H9 (cell line): ENCODE measurements at regions not wholly inside any gene's neighbourhood (a gene's known extent, or its start where the extent isn't known, plus 50 kb on each side); places are given as distances from the start of the nearest gene placed in this dataset.

Experiments used
- DNase-seq: peaks from one replicate; pipeline ENCODE4 v3.0.0-alpha.2; 2017
- H2AFZ ChIP-seq: one replicate; pipeline ENCODE4 v1.6.1; 2013; ENCODE audit warnings: mild to moderate bottlenecking, low read length, control low read depth, moderate library complexity
- H2AK5ac ChIP-seq: 2 replicates; pipeline ENCODE4 v1.6.1; 2013; ENCODE audit warnings: low read length, control low read depth, mixed read lengths; ENCODE audit not compliant: insufficient read length
- H2BK120ac ChIP-seq: one replicate; pipeline ENCODE4 v1.6.1; 2013; ENCODE audit warnings: low read depth, mild to moderate bottlenecking, low read length, control low read depth, inconsistent platforms; ENCODE audit not compliant: poor library complexity, severe bottlenecking
- H2BK12ac ChIP-seq: 2 replicates; pipeline ENCODE4 v1.6.1; 2013; ENCODE audit warnings: low read length, control low read depth, mixed read lengths, low read depth; ENCODE audit not compliant: insufficient read length
- H2BK15ac ChIP-seq: 2 replicates; pipeline ENCODE4 v1.6.1; 2013; ENCODE audit warnings: low read depth, low read length, control low read depth
- H2BK20ac ChIP-seq: one replicate; pipeline ENCODE4 v1.6.1; 2013; ENCODE audit warnings: low read depth, mild to moderate bottlenecking, low read length, control low read depth, inconsistent platforms; ENCODE audit not compliant: poor library complexity, severe bottlenecking
- H2BK5ac ChIP-seq: 2 replicates; pipeline ENCODE4 v1.6.1; 2013; ENCODE audit warnings: low read length, control low read depth, mixed read lengths; ENCODE audit not compliant: insufficient read length
- H3K14ac ChIP-seq: 2 replicates; pipeline ENCODE4 v1.6.1; 2013; ENCODE audit warnings: low read length, control low read depth; ENCODE audit not compliant: insufficient read depth
- H3K18ac ChIP-seq: 2 replicates; pipeline ENCODE4 v1.6.1; 2013; ENCODE audit warnings: low read depth, mild to moderate bottlenecking, mixed read lengths, low read length, control low read depth; ENCODE audit not compliant: insufficient read length
- H3K23ac ChIP-seq: 2 replicates; pipeline ENCODE4 v1.6.1; 2013; ENCODE audit warnings: low read length, control low read depth, mixed read lengths, low read depth; ENCODE audit not compliant: insufficient read length
- H3K23me2 ChIP-seq: 2 replicates; pipeline ENCODE4 v1.6.1; 2013; ENCODE audit warnings: low read depth, mild to moderate bottlenecking, mixed read lengths, low read length, control low read depth; ENCODE audit not compliant: insufficient read length, poor library complexity, severe bottlenecking
- H3K27ac ChIP-seq: 2 replicates; pipeline ENCODE4 v1.5.1; 2013; ENCODE audit warnings: low read length, control low read depth, mixed read lengths, low read depth; ENCODE audit not compliant: insufficient read length
- H3K27me3 ChIP-seq: 2 replicates; pipeline ENCODE4 v1.6.1; 2013; ENCODE audit warnings: low read length, control low read depth, inconsistent platforms; ENCODE audit not compliant: insufficient read depth
- H3K4ac ChIP-seq: 2 replicates; pipeline ENCODE4 v1.6.1; 2013; ENCODE audit warnings: low read depth, mild to moderate bottlenecking, control low read depth, inconsistent platforms, low read length, moderate library complexity
- H3K4me1 ChIP-seq: 2 replicates; pipeline ENCODE4 v1.6.1; 2013; ENCODE audit warnings: low read length, control low read depth, inconsistent platforms; ENCODE audit not compliant: insufficient read depth
- H3K4me2 ChIP-seq: 2 replicates; pipeline ENCODE4 v1.6.1; 2013; ENCODE audit warnings: low read length, control low read depth, mixed read lengths; ENCODE audit not compliant: insufficient read length, insufficient read depth
- H3K56ac ChIP-seq: 2 replicates; pipeline ENCODE4 v1.6.1; 2013; ENCODE audit warnings: low read depth, mild to moderate bottlenecking, mixed read lengths, low read length, control low read depth; ENCODE audit not compliant: insufficient read length
- H3K79me1 ChIP-seq: 2 replicates; pipeline ENCODE4 v1.6.1; 2013; ENCODE audit warnings: low read depth, mild to moderate bottlenecking, moderate library complexity, low read length, control low read depth, inconsistent platforms; ENCODE audit not compliant: insufficient read depth, poor library complexity, severe bottlenecking
- H3K79me2 ChIP-seq: 2 replicates; pipeline ENCODE4 v1.6.1; 2013; ENCODE audit warnings: low read length, control low read depth, inconsistent platforms; ENCODE audit not compliant: insufficient read depth
- H3K9ac ChIP-seq: 2 replicates; pipeline ENCODE4 v1.6.1; 2013; ENCODE audit warnings: low read length, control low read depth, mixed read lengths; ENCODE audit not compliant: insufficient read length; ENCODE audit errors: extremely low read depth
- H3K9me3 ChIP-seq: one replicate; pipeline ENCODE4 v1.6.1; 2013; ENCODE audit warnings: low read depth, low read length, inconsistent platforms; ENCODE audit not compliant: control insufficient read depth
- H3T11ph ChIP-seq: one replicate; pipeline ENCODE4 v1.6.1; 2013; ENCODE audit warnings: mild to moderate bottlenecking, low read length, control low read depth, inconsistent platforms
- H4K20me1 ChIP-seq: one replicate; pipeline ENCODE4 v1.6.1; 2013; ENCODE audit not compliant: control insufficient read depth, insufficient read length, insufficient read depth
- H4K5ac ChIP-seq: 2 replicates; pipeline ENCODE4 v1.6.1; 2013; ENCODE audit warnings: low read depth, mild to moderate bottlenecking, mixed read lengths, low read length, control low read depth; ENCODE audit not compliant: insufficient read length
- H4K8ac ChIP-seq: replicated peaks from 2 replicates; pipeline ENCODE4 v1.6.1; 2013; ENCODE audit warnings: low read length, control low read depth, mixed read lengths, low read depth; ENCODE audit not compliant: insufficient read length
- H4K91ac ChIP-seq: 2 replicates; pipeline ENCODE4 v1.6.1; 2013; ENCODE audit warnings: low read depth, mild to moderate bottlenecking, moderate library complexity, mixed read lengths, low read length, control low read depth; ENCODE audit not compliant: insufficient read length
- H3K27ac Mint-ChIP-seq, 3 experiments: 2 replicates in 2 of 3; 3 replicates in 1 of 3; pipeline ENCODE4 v1.8.0; 2020 to 2021; ENCODE audit warnings: mixed read lengths in 3 of 3, mild to moderate bottlenecking in 1 of 3, moderate library complexity in 1 of 3
- H3K27me3 Mint-ChIP-seq: 2 replicates; pipeline ENCODE4 v1.8.0; 2021; ENCODE audit warnings: low read depth, mild to moderate bottlenecking, moderate library complexity, mixed read lengths
- H3K36me3 Mint-ChIP-seq, 3 experiments: 2 replicates in 2 of 3; 3 replicates in 1 of 3; pipeline ENCODE4 v1.8.0; 2020 to 2021; ENCODE audit warnings: low read depth in 3 of 3, mixed read lengths in 3 of 3; ENCODE audit not compliant: insufficient read depth in 1 of 3
- H3K4me1 Mint-ChIP-seq, 2 experiments: 2 replicates each; pipeline ENCODE4 v1.8.0; 2020; ENCODE audit warnings: mixed read lengths in 2 of 2
- H3K4me3 Mint-ChIP-seq, 2 experiments: 2 replicates in 1 of 2; 3 replicates in 1 of 2; pipeline ENCODE4 v1.8.0; 2020 to 2021; ENCODE audit warnings: mild to moderate bottlenecking in 2 of 2, mixed read lengths in 2 of 2, moderate library complexity in 1 of 2
- H3K9me3 Mint-ChIP-seq, 2 experiments: 2 replicates in 1 of 2; 3 replicates in 1 of 2; pipeline ENCODE4 v1.8.0; 2020; ENCODE audit warnings: mild to moderate bottlenecking in 2 of 2, mixed read lengths in 2 of 2, moderate library complexity in 1 of 2
- WGBS: extraction: QIAGEN DNeasy Blood & Tissue Kit; methylation state at CpG from one replicate; pipeline ENCODE4 v1.1.7; 2013; ENCODE audit warnings: missing lambda C conversion rate, low lambda C conversion rate, mixed read lengths; ENCODE audit not compliant: insufficient read length; ENCODE audit errors: extremely low coverage; 5-methylcytosine and 5-hydroxymethylcytosine counted together
- TF ChIP-seq, protein P1 (sequence below): fragments of 200-600 bp; sonication (generic); conservative IDR thresholded peaks from 3 replicates; pipeline ENCODE4 v1.8.0; 2021; ENCODE audit warnings: antibody characterized with exemption, mild to moderate bottlenecking

DNA sequence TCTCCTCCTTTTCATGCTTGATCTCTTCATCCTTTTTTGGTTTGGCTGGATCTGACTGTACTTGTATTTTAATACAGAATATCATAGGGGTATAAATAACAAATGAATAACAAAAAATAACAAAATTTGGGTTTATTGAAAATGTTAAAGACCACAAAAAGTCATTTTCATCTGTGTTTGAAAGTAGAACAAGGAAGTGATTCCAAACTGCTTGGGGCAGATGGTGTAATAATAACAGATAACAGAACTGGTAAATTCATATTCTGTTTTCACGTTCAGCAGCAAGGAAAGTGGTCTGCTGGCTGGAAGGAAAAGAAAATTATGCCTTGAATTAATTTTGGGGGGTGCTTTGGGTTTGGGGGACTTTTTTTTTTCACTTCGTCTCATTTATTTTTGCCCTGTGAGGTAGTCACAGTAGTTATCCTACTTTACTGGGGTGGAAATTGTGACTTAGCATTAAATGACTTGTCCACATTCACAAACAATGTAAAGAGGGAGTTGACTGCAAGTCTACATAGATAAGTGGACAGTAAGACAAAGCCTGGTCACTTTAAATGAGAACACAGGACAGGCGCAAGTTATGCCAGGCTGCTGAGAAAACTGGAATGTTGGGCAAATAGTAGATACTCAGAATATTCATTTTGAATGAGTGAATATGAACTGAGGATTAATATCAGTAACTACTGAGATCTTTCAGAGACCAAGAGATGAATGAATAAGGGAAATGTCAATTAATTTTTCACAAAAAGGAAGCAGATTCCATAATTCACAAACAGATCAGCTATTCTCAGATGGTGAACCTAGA lies 193.9 kb upstream of the CITED2 start:
- TF ChIP-seq, protein P1, sequence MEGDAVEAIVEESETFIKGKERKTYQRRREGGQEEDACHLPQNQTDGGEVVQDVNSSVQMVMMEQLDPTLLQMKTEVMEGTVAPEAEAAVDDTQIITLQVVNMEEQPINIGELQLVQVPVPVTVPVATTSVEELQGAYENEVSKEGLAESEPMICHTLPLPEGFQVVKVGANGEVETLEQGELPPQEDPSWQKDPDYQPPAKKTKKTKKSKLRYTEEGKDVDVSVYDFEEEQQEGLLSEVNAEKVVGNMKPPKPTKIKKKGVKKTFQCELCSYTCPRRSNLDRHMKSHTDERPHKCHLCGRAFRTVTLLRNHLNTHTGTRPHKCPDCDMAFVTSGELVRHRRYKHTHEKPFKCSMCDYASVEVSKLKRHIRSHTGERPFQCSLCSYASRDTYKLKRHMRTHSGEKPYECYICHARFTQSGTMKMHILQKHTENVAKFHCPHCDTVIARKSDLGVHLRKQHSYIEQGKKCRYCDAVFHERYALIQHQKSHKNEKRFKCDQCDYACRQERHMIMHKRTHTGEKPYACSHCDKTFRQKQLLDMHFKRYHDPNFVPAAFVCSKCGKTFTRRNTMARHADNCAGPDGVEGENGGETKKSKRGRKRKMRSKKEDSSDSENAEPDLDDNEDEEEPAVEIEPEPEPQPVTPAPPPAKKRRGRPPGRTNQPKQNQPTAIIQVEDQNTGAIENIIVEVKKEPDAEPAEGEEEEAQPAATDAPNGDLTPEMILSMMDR: no peak

More for the DNA sequence above, 193.9 kb upstream of the CITED2 start:
- H3K4me1 ChIP-seq: no peaks in the 10 kb centered on the region
- H4K5ac ChIP-seq: no peak overlapping the region
- no peak overlapping the region for H3K27ac ChIP-seq
- H2BK20ac ChIP-seq: no peak overlapping the region
- no peaks in the 10 kb centered on the region for H3K9me3 ChIP-seq
- no peaks in the 10 kb centered on the region for H4K20me1 ChIP-seq
- no peak overlapping the region for H2BK120ac ChIP-seq
- Mint-ChIP-seq H3K4me3 (no peak overlapping the region), H3K9me3 (no peaks in the 10 kb centered on the region; a peak in 1 of 5 replicates), H3K4me1 (peaks cover 0 to 4% of the 10 kb centered on the region in 2 experiments; a peak in 1 of 4 replicates), H3K27me3 (no peaks in the 10 kb centered on the region), H3K36me3 (no peaks in the 10 kb centered on the region), H3K27ac (no peak overlapping the region)
- no peak overlapping the region for H3K4me2 ChIP-seq
- DNase-seq: no peak
- H3T11ph ChIP-seq: no peak overlapping the region
- no peak overlapping the region for H4K91ac ChIP-seq
- no peak overlapping the region for H3K56ac ChIP-seq
- H3K18ac ChIP-seq: no peak overlapping the region
- no peak overlapping the region for H3K14ac ChIP-seq
- no peak overlapping the region for H2BK12ac ChIP-seq
- no CpG with 5 or more reads among the region's 3 CpGs for WGBS
- H3K23me2 ChIP-seq: no peaks in the 10 kb centered on the region
- H3K79me1 ChIP-seq: no peaks in the 10 kb centered on the region
- no peak overlapping the region for H3K9ac ChIP-seq
- no peak overlapping the region for H3K23ac ChIP-seq
- H3K79me2 ChIP-seq: no peaks in the 10 kb centered on the region
- no peak overlapping the region for H2AFZ ChIP-seq
- no peak overlapping the region for H2AK5ac ChIP-seq
- H2BK15ac ChIP-seq: no peak overlapping the region
- no peak overlapping the region for H3K4ac ChIP-seq
- H4K8ac ChIP-seq: no peak overlapping the region
- H3K27me3 ChIP-seq: no peaks in the 10 kb centered on the region
- H2BK5ac ChIP-seq: no peak overlapping the region
